ENCODE measurements at regions not wholly inside any gene's neighbourhood (a gene's known extent, or its start where the extent isn't known, plus 50 kb on each side); places are given as distances from the start of the nearest gene placed in this dataset.

GRCh38 chr5:42131081-42131480 is 206.0 kb downstream of the FBXO4 start (continued):
- TF ChIP-seq SNAI2 (CRISPR knock-in tag; IDR thresholded peaks at IDR 0.05) (no peak), ZNF8 (CRISPR knock-in tag; IDR thresholded peaks at IDR 0.05) (no peak), TCF4 (CRISPR knock-in tag; IDR thresholded peaks at IDR 0.05; ENCODE audit: borderline replicate concordance) (no peak), CSRNP3 (CRISPR knock-in tag; IDR thresholded peaks at IDR 0.05) (no peak)

- no peak for TF ChIP-seq TSHZ2 (CRISPR knock-in tag; IDR thresholded peaks at IDR 0.05)
- TF ChIP-seq GLIS3 (CRISPR knock-in tag; IDR thresholded peaks at IDR 0.05): no peak
- TF ChIP-seq RARB (CRISPR knock-in tag; IDR thresholded peaks at IDR 0.05): no peak
- no peak for TF ChIP-seq PATZ1 (CRISPR knock-in tag; IDR thresholded peaks at IDR 0.05; ENCODE audit: borderline replicate concordance)
- TF ChIP-seq ZFP30 (CRISPR knock-in tag; IDR thresholded peaks at IDR 0.05): no peak
- no peak for TF ChIP-seq POU6F1 (CRISPR knock-in tag; IDR thresholded peaks at IDR 0.05; ENCODE audit: borderline replicate concordance, low read depth)
- TF ChIP-seq ZNF565 (CRISPR knock-in tag; conservative IDR thresholded peaks at IDR 0.05; ENCODE audit: low read depth): no peak
- TF ChIP-seq ZNF70 (CRISPR knock-in tag; IDR thresholded peaks at IDR 0.05): no peak
- TF ChIP-seq ARNTL (CRISPR knock-in tag; IDR thresholded peaks at IDR 0.05; ENCODE audit: borderline replicate concordance, low read depth): no peak
- TF ChIP-seq TCF4 (CRISPR knock-in tag; IDR thresholded peaks at IDR 0.05; ENCODE audit: borderline replicate concordance): no peak
- no peak for TF ChIP-seq ZC3H10 (CRISPR knock-in tag; IDR thresholded peaks at IDR 0.05)
- TF ChIP-seq SNAI2 (CRISPR knock-in tag; IDR thresholded peaks at IDR 0.05): no peak
- TF ChIP-seq CREB5 (CRISPR knock-in tag; IDR thresholded peaks at IDR 0.05; ENCODE audit: low read depth): no peak
- no peak for ATAC-seq
Measured at GRCh38 chr5:42143361-42143760, 218.3 kb downstream of the FBXO4 start.

GRCh38 chr5:42148813-42149212 is 223.7 kb downstream of the FBXO4 start:
- ATAC-seq: no peak
- TF ChIP-seq ZNF565 (CRISPR knock-in tag; conservative IDR thresholded peaks at IDR 0.05; ENCODE audit: low read depth) (no peak), PPARA (CRISPR knock-in tag; IDR thresholded peaks at IDR 0.05; ENCODE audit: borderline replicate concordance) (no peak), OSR1 (CRISPR knock-in tag; IDR thresholded peaks at IDR 0.05) (no peak), TOX (CRISPR knock-in tag; IDR thresholded peaks at IDR 0.05; ENCODE audit: borderline replicate concordance) (no peak), ZNF8 (CRISPR knock-in tag; IDR thresholded peaks at IDR 0.05) (no peak), ESRRG (CRISPR knock-in tag; IDR thresholded peaks at IDR 0.05) (no peak), PATZ1 (CRISPR knock-in tag; IDR thresholded peaks at IDR 0.05; ENCODE audit: borderline replicate concordance) (no peak), CSRNP3 (CRISPR knock-in tag; IDR thresholded peaks at IDR 0.05) (no peak), ZFP30 (CRISPR knock-in tag; IDR thresholded peaks at IDR 0.05) (no peak), GLIS3 (CRISPR knock-in tag; IDR thresholded peaks at IDR 0.05) (no peak), RARB (CRISPR knock-in tag; IDR thresholded peaks at IDR 0.05) (no peak), TSHZ2 (CRISPR knock-in tag; IDR thresholded peaks at IDR 0.05) (no peak), TCF4 (CRISPR knock-in tag; IDR thresholded peaks at IDR 0.05; ENCODE audit: borderline replicate concordance) (no peak), ZFP3 (CRISPR knock-in tag; IDR thresholded peaks at IDR 0.05) (no peak), SNAI2 (CRISPR knock-in tag; IDR thresholded peaks at IDR 0.05) (no peak)
